Coronary artery (tissue), 2 donors: ENCODE measurements at regions not wholly inside any gene's neighbourhood (a gene's known extent, or its start where the extent isn't known, plus 50 kb on each side); places are given as distances from the start of the nearest gene placed in this dataset.

Experiments
- DNase-seq: peaks from one replicate; pipeline ENCODE4 v3.0.0-alpha.2; 2017; ENCODE audit warnings: low spot score
- H3K27ac ChIP-seq, 2 donors: fragments of 200-600 bp; sonication (generic); one replicate each; pipeline ENCODE4 v1.5.1; 2016 to 2019
- H3K4me3 ChIP-seq: fragments of 200-600 bp; sonication (generic); 2 replicates; pipeline ENCODE4 v1.5.1; 2016; ENCODE audit warnings: mild to moderate bottlenecking, moderate library complexity
- TF ChIP-seq, protein P1 (sequence below): fragments of 200-600 bp; sonication (generic); IDR thresholded peaks from one replicate; pipeline ENCODE4 v1.5.1; 2019; ENCODE audit warnings: antibody characterized with exemption

DNA sequence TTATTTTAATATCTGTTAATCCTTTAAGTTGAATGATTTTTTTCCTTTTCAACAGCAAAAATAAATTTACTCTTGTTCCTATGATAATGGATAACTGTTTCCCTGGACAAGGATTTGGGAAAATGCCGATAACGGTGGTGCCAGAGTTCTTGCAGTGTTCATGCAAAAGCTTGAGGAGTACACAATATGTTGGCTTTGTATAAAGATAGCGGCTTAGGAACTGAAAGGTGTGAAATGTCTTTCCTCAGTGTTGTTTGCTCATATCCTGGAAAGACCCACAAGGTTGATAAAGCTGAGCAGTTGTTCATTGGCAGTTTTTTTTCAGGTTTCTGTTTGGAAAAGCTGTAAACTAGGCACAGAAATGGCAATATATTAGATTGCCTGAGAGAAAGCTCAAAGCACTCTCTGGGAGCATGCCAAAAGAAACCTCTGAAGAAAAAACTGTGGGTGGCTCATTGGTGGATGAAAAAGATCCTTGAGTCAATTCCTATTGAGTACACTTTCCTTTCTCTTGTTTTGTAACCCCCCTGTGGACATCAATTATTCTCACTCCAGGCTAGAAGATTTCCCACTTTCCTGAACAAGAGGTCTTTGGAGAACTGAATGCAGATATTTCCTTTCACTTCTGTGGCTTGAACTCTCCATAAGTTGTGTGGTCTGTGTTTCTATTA, 117.2 kb upstream of the RGMB start:
- Histone ChIP-seq H3K4me3 (no peak overlapping the region), H3K27ac (no peak overlapping the region)
- DNase-seq, result no peak
- TF ChIP-seq, protein P1, sequence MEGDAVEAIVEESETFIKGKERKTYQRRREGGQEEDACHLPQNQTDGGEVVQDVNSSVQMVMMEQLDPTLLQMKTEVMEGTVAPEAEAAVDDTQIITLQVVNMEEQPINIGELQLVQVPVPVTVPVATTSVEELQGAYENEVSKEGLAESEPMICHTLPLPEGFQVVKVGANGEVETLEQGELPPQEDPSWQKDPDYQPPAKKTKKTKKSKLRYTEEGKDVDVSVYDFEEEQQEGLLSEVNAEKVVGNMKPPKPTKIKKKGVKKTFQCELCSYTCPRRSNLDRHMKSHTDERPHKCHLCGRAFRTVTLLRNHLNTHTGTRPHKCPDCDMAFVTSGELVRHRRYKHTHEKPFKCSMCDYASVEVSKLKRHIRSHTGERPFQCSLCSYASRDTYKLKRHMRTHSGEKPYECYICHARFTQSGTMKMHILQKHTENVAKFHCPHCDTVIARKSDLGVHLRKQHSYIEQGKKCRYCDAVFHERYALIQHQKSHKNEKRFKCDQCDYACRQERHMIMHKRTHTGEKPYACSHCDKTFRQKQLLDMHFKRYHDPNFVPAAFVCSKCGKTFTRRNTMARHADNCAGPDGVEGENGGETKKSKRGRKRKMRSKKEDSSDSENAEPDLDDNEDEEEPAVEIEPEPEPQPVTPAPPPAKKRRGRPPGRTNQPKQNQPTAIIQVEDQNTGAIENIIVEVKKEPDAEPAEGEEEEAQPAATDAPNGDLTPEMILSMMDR, result no peak

DNA sequence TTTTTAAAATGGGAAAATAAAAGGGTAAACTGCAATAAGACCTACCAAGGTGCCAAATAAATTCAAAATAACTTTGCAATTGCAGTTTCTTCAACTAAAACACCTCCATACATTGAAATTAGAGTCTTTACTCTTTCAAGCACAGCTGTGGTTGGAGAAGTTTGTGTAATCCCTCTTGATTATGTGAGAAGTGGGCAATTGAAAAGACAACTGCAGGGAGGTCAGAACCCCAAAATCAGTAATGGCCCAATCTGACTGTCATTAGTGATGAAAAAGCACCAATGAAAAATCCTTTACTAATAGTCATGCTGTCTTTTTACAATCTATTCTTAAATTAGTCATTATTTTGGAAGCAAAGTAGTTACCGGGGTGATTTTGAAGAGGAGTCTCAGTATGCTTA, 116.7 kb upstream of the RGMB start:
- TF ChIP-seq, protein P1, result no peak
- Histone ChIP-seq H3K27ac (no peak overlapping the region), H3K4me3 (no peak overlapping the region)
- no peak for DNase-seq

DNA sequence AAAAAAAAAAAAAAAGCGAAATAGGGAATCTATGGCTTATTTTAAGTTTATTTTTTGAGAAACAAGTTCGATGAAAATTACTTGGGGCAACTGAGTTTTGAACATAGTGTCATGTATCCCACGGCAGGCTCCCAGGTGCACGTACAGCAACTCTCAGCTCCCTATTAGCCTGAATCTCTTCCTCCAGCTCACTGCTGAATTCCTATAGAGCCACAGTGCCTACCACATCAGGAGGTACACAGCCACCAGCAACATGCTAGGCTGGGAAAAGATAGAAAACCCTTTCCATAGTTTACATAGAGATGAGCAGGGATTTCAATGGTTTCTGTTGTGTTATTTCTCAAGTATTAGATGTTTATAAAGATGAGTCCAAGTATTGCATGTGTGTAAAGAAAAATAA, 115.9 kb upstream of the RGMB start:
- H3K27ac ChIP-seq, result no peak overlapping the region
- H3K4me3 ChIP-seq, result no peak overlapping the region
- DNase-seq, result no peak
- TF ChIP-seq, protein P1, result no peak

DNA sequence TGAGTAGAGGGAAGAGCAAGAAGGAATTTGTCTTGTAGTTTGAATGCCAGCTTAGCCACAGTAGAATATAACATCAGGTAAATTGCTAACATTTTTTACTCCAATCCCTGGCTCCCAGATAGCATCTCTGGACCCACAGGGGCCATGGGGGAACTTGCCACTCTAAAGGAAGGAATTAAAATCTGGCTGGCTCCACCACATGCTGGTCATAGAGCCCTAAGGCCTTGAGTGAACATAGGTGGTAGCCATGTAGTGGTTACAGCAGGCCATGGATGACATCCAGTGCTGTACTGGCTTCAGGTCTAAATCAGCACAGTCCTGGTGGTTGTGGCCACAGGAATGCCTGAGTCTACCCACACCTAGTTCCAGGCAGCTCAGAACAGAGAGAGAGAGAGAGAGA, 109.9 kb upstream of the RGMB start:
- TF ChIP-seq, protein P1, result no peak
- H3K27ac ChIP-seq, result no peak overlapping the region
- H3K4me3 ChIP-seq, result no peak overlapping the region
- DNase-seq, result no peak

DNA sequence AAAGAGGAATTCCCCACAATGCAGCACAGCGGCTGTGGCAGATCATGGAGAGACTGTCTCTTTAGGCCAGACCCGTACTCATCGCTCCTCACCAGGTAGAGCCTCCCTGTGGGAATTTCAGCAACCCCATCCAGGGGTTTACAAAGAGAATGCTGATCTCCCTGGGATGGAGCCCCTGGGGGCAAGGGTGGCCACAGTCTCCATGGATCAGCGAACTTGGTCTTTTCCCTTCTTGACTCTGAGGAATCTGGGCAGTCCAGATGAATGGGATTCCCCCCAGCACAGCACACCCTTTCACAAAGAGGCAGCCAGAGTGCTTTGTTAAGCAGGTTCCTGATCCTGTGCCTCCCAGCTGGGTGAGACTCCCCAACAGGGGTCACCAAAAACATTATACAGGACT, 108.7 kb upstream of the RGMB start:
- H3K4me3 ChIP-seq, result no peak overlapping the region
- TF ChIP-seq, protein P1, result no peak
- no peak overlapping the region for H3K27ac ChIP-seq
- no peak for DNase-seq

DNA sequence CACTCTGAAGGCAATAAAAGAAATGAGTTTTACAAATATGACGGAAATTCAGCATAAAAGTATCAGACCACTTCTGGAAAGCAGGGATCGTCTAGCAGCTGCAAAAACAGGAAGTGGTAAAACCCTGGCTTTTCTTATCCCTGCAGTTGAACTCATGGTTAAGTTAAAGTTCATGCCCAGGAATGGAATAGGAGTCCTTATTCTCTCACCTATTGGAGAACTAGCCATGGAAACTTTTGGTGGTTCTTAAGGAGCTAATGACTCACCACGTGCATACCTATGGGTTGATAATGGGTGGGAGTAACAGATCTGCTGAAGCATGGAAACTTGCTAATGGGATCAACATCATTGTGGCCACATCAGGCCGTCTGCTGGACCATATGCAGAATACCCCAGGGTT, 93.5 kb upstream of the RGMB start:
- TF ChIP-seq, protein P1, result no peak
- no peak for DNase-seq
- Histone ChIP-seq H3K27ac (no peak overlapping the region), H3K4me3 (no peak overlapping the region)

DNA sequence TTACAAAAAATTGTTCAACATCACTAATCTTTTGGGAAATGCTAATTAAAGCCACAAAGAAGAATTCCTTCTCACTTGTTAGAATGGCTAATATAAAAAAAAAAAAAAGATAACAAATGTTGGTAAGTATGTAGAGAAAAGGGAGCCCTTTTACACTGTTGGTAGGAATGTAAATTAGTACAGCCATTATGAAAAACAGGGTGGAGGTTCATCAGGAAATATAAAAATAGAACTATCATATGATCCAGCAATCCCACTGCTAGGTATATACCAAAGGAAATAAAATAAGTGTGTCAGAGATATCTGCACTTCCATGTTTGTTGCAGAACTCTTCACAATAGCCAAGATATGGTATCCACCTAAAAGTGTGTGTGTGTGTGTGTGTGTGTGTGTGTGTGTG, 83.5 kb upstream of the RGMB start:
- no peak overlapping the region for H3K4me3 ChIP-seq
- TF ChIP-seq, protein P1, result no peak
- DNase-seq, result no peak
- no peak overlapping the region for H3K27ac ChIP-seq
